HG02588 (cell line): ENCODE measurements at regions not wholly inside any gene's neighbourhood (a gene's known extent, or its start where the extent isn't known, plus 50 kb on each side); places are given as distances from the start of the nearest gene placed in this dataset.

ENCODE experiments used
- ATAC-seq: cut with Tn5 transposase; IDR thresholded peaks from one replicate; pipeline ENCODE4 v1.9.1; 2021; ENCODE audit warnings: mild to moderate bottlenecking, moderate library complexity; ENCODE audit not compliant: unreplicated experiment

DNA sequence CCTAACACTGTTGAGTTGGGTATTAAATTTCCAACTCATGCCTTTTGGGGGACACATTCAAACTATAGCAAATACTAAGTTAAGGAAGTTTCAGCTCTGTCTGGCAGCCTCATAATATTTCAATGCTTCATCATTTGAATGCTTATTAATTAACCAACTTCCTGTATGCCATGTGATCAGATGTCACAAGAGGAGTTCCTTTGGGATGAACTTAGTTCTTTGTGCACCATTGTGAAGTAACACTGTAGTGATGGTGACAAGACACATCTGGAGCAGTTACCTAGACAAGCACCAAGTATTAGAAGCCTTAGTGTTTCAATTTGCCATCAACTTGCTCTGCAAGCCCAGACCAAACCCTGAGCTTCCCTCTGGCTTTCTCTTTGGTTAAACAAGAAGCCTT, 90.7 kb upstream of the IL12B start:
- ATAC-seq: no peak

DNA sequence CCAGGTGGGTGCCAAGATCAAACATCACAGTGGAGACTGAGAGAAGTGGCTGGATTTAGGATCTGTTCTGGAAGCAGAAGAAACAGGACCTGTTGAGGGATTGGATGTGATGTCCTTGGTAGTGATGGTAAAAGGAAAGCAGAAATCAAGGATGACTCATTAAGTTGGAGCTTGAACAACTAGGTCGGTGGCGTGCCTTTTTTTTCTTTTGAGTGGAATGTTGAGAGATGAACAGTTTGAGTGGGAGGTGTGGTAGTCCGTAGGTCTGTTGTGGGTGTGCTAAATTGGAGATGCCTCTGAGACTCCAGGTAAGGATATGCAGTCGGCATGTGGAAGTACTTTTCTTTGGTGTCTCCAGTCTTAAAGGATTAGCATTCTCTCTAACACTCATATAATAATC, 92.1 kb upstream of the IL12B start:
- no peak for ATAC-seq

DNA sequence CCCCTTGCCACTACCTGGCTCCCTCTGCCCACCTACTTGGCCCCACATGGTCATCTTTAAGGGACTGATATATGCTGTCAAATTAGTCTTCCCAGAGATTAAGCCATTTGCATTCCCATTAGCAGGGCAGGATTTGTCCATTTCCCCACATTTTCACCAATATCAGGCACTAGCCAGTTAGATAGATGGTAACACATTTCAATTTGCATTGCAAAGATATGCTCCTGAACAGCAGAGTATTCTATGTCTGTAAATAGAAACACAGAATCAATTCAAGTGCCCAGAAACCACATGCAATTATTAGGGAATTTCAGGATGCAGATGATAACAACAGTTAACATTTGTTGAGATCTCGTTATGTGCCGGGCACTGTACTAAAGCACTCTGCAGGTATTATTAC, 92.6 kb upstream of the IL12B start:
- no peak for ATAC-seq

DNA sequence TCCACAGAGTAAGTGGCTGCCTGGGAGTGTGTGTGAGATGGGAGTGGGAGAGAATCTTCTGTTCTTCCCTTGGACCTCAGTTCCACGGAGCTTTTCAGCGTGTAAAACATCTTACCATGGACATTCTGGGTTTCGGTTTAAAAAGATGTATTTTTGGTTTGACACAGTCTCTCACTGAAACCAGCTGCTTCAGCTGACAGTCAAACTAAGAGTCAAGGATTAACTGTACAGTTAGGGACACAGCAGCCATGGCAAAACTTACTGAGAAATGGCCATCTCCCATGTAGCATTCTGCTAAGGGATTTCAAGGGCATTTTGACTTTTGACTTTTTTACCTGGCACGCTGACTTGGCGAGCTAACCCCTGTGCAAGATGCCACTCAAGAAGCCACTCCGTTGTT, 93.8 kb upstream of the IL12B start:
- no peak for ATAC-seq

DNA sequence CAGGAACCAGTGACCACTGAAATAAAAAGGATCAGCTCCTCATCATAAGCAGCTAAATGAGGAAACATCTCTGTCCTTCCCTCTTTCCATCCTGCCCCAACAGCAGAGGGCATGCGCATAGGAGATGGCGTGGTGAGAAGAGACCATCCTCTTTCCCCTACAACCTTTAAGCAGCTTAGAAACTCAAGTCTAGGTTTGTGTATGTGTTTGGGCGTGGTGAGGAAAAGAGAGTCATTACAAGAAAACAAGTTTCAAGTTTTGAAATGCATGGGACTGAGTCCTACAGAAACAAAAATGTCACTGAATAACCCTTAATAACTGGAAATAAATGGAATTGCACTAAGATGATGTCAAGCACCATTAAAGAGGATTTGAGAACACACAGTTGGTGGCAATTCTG, 96.4 kb upstream of the IL12B start:
- no peak for ATAC-seq

DNA sequence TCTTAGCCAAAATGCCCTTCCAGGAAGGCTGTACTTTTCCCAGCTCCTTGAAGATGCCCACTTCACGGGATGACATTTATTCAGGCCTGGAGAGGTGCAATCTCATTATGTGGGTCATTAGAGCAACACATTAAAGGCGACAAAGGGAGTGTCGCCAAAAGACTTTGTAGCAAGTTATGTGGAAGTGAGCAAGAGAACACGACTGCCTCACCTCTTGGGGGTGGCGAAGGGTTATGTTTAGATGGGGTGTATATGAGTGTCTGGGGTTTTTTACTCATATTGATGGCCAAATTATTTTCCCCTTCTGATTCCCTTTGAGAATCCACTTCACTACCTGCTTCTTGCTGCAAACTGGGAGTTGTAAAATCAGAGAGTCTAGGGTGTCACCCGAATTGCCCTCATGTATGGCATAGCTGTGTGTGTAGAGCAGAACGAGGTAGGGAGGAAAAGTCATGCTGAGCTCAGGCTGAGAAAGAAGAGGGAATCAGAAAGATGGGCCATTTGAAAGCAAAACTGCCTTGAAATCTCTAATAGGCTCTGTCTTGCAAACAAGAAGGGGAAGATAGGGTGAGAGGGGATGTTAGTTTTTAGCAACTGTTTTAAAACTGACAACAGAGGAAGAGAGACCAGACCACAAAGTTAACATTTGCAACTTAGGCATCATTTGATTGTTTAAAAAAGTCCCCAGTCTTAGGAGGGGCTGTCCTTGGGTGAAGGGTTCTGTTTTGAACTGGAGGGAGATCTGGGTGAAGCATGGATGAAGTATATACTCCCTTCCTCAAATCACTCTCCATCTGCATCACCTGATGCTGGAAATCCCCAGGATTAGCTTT, 97.1 kb upstream of the IL12B start:
- peak; percentile 73 for ATAC-seq

DNA sequence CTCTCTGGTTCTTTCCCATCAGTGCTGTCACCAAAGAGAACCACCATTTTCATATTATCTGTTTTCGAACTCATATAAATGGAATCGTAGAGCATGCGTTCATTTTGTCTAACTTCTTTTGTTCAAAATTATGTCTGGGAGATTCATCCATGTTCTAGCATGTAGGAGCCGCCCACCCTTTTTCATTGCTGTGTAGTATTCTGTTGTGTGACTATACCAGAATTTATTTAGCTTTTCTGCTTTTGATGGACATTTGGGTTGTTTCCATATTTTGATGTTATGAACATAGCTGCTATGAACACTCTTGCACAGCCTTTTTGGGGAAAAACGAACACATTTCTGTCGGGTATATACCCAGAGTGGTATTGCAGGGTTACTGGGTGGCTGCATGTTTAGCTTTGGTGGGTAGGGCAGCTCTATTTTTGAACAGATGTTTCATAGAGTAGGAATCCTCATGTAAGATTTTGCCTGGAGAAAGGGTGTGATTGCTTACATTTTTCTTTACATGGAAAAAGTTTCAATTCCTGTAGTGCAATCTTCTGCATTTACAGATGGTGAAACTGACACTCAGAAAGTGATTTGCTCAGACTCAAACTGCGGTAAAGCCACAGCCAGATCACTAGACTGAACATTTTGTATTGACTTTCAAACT, 100.2 kb upstream of the IL12B start:
- no peak for ATAC-seq

DNA sequence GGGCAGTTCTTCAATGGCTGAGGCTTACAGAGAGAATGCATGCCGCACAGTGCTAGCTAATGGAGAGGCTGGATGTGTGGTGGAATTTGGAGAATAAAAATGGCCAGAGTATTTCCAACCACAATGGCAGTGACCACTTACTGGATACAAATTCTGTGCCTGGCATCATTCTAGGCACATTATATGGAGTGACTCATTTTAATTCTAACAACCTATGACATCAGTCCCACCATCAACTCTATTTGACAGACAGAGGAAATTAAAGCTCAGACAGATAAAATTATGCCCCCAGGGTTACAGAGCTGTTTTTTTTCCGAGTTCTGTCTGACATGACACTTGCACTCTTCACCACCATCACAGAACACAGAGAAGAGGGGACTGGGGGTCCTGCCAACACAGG, 105.6 kb upstream of the IL12B start:
- no peak for ATAC-seq

DNA sequence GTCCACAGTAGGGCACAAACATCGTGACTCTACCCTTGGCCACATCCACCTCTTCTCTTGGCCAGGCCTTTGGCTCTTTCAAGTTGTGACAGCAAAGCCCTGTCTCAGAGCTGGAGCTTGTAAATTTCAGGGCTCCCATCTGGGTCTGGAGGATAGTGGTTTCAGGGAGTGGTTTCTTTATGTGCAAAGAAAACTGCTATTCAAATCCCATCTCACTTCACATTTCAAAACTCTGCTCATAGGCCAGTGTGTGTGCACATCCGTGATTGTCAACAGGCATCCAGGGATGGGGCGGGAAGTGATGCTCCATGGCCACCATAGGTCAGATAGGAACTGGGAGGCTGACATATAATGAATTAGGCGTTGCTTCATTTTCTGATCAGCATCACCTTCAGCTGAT, 107.8 kb upstream of the IL12B start:
- no peak for ATAC-seq

DNA sequence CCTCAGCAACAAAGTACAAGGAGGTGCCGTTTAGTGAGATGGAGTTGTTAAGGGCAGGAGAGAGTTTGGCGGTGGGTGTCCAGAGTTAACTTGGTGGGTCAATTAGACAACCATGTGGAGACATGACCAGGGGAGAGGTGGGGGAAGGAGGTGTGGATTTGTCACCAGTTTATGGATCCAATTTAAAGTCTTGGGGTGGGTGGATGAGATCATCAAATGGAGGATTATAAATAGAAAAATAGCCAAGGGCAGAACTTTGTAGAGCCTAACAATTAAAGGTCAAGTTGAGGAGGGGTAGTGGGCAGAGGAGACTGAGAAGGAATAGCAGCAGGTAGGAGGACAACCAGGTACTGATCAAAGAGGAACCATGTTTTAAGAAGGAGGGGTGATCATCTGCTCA, 108.7 kb upstream of the IL12B start:
- ATAC-seq: no peak

DNA sequence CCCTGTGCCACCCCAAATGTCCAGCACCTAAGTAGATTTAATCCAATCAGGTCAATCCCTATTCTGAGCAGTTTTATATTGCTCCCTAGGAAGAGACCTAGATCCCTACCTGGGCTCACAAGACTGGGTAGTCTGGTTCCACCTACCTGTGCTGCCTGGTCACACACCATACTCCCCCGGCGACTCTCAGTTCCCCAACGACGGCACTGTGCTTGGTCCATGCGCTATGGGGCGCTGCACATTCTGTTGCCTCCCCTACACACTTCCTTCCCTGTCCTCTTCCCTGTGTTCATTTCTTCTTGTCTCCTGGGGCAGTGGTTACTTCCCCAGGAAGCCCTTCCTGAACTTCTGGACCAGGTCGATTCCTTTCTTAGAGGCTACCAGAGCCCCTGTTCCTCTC, 109.9 kb upstream of the IL12B start:
- ATAC-seq: no peak

DNA sequence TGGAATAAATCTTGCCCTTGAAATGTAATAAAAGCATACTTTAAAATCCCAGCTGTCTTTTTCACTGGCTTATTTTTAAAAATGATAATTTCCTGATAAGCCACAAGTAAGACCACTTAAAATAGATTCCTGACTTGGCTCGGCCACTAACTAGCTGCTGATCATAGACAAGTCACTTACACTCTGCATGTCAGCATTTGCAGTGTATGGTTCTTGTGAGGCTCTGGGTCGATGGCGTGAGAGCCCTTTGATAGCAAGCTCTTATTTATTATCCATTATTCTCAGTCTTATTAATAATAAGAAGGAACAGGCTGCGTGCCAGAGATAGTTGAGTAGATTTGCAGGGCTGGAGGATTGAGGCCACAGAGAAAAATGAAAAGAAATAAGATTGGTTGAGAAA, 110.7 kb upstream of the IL12B start:
- no peak for ATAC-seq

DNA sequence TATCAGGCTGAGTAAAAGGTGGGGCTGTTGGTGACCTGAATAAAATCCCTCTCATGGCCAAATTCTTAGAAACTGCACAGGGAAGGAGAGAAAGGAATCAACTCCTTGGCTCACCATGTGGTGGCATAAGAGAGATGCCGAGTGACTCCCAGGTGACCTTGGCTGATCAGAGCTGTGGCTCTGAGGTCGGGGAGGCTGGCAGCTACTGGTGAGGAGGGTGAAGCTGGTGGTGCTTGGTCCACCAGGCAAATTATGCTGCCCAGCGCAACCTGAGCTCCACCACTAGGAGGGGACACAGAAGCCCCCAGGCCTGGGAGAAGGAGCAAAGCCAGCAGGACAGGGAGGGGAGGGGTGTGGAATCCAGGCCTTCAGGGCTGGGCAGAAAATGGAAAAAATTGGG, 111.2 kb upstream of the IL12B start:
- no peak for ATAC-seq

DNA sequence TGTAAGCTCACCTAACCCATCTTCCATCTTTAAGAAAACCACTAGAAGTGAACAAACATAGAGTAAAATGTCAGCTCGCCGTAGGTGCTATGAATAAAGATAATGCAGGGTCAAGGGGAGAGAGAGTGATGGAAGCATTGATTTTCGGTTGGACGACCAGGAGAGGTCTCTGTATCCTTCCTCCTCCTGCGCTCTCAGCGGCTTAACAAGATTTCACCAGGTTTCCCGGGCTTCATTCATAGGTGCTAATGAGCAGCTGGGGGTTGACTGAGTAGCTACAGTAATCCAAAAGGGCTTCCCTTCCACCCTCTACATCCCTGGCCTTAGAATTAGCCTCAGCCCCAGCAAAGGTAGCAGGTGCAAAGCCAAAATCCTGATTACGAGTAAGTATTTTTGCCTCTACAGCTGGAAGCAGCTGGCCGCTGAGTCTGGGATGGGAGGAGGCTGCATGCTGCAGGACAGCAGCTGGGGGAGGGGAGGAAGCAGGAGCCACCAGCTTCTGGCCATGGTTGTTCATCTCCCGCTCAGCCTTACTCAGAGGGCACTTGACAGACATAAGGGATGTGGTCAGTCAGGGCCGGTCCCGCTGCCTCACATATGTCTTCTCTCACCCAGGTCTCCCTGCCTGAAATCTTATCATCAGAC, 112.0 kb upstream of the IL12B start:
- no peak for ATAC-seq

DNA sequence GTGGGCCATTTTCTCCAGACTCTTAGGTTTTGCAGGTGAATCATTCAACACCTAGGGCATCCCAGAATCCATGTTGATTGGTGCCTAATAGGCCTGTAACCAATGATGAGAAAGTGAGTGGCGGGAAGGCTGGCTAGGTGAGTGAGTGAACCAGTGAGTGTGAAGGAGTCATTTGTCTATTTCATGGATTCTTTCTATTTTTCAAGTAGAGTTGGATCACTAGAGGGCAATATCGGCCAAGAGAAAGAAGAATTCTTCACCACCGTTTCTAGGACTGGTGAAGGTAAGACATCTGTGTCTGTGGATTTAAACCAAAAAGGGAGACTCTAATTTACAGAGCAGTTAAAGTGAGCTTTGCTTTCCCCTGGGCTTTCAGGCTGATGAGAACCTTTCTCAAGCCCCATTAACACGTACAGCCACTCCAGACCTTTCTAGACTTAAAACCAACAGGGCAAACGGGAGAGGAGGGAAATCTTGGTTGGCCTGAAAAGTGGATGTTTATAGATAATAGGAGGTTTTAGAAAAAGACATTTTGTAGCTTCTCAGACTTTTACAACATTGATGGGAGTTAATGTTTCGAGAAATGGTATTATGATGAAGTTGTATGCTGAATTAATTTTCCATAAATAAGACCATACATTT, 114.3 kb upstream of the IL12B start:
- ATAC-seq: no peak

DNA sequence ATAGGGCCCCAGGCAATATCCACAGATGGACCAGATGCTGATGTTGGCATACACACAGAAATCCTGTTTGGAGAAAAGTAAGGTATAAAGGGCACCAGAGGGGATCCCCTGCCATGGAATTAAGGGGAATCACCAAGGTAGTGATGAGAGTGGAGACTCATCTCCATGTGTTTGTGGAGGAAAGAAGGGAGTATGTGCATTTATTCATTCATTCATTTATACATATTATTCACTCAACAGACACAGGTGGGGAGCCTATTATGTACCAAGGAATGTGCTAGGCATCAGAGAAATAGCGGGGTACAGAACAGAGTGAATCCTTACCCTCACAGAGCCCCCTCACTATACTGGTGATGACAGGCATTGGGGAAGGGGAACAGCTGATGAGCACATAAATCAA, 116.8 kb upstream of the IL12B start:
- ATAC-seq: no peak

DNA sequence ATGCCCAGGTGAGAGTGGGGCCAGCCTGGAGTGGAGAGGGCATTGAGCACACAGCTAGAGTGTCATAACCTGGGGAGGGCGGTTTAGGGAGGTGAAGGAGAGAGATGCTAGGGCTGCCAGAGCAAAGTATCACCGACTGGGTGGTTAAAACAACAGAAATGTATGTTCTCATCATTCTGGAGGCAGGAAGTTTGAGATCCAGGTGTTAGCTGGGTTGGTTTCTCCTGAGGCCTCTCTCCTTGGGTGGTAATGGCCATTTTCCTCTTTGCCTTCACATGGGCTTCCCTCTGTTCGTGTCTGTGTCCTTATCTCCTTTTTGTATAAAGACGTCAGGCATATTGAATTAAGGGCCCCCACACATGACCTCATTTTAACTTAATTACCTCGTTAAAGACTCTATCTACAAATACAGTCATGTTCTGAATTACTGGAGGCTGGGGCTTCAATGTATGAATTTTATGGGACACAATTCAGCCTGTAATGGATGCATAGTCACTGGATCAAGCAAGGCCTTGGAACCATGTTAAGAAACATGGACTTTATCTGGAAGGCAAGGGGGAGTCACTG, 118.6 kb upstream of the IL12B start:
- no peak for ATAC-seq

DNA sequence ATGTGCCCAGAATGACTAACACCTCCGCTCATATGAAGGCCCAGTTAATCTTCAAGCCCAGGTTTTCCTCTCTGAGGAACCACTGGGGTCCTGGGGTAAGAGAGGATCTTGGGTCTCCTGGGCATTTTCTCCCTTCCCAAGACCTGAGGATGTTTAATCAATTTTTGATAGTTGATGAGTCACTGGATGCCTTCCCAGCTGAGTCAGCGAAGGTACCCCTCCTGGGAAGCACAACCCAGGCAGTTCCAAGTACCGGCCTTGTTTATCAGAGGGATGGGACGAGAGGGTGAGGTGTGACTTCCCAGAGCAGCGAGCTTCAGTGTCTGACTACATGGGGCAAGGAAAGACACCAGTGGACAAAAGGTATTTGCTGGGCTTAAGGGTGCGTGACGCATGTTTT, 119.6 kb upstream of the IL12B start:
- no peak for ATAC-seq

DNA sequence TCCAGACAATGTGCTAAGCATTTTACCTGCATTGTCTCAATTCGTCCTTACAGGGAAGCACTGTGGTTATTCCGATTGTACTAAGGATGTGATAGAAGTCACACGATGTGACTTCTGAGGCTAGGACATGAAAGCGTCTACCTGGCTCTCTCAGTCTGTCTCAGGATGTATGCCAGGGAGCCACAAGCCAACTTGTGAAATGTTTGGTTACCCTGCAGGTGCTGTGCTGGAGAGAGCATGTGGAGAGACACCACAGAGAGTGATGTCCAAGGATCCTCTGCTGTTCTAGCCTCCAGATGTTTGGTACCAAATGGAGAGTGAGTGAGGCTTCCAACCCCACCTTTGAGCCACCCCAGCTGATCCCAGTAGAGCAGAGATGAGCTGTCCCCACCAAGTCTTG, 120.1 kb upstream of the IL12B start:
- ATAC-seq: no peak

DNA sequence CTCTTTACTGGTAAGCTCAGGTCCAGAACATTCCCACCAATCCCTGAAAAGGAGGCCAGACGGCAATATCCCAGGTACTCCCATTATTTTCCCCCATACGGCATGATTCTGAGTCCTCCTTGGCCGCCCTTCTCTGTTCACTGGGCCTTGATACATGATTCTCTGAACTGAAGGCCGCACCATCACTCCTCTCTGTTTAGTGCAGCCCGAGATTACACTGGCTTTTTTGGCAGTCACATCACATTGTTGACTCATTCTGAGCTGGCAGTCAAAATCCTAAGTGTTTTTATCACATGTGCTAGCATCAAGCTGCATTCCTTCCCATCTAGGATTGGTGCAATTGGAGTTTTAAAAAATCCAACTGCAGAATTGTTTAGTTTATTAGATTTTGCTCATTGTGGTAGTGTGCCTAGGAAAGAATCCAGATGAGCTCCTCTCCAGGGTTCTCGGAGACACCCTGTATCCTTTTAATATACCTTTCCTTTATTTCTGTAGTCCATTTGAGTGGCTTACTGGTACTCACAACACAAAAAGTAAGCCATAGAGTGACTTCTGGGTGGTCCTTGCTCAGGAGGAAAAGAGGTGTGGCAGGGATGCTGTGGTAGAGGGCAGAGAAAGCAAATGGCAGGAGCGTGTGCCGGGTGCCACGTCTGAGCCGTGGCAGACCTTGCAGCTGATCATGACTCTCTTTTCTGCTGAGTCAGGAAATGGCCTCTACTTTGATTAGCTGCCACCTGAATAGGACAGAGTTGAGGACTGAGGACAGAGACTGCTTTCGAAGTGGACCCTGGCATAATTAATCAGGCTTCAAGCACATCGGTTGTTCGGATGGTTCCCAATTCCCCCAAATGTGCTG, 121.1 kb upstream of the IL12B start:
- ATAC-seq: no peak
